NCI-H1105 (cell line): ENCODE measurements at regions not wholly inside any gene's neighbourhood (a gene's known extent, or its start where the extent isn't known, plus 50 kb on each side); places are given as distances from the start of the nearest gene placed in this dataset.

ENCODE experiments used
- DNase-seq: peaks from one replicate; lab custom pipeline; 2025; lab: John Stamatoyannopoulos, UW

DNA sequence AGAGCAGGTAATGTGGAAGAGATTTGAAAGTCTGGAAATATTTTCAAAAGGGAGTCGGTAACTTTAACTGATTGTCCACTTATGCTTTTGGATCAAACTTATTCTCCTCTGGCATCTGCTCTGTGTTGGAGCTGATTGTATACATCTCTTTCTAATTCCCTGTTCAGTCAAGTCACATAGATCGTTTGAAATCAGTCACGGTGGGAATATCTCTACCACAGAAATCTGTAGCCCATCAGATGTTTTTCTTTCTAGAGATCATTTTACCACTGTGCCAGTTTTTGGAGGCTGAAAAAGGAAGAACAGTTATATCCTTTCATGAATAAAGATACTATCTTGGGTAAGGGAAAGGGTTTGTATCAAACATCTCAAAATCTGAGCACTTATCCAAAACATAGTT, 1853.3 kb downstream of the EFNA5 start:
- no peak for DNase-seq

GRCh38 chr5:105816961-105817360, 1853.8 kb downstream of the EFNA5 start:
- no peak for DNase-seq

DNA sequence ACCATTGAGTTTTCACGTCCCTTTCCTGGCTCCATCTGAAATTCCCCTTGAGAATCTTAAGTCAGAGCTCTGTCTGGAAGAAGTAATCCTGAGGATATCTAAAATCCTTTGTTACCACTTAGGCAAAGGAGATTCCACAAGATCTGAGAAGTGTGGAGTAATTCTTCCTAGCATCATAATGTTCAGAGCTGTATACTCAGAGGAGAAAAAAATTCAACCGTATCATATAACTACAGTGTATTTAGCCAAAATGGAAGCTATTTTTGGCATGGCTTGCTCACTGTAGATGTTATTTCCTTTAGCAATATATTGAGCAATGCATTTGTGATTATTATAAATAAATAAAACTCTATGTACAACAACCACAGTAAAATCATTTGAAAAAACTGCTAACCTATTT, 1858.4 kb downstream of the EFNA5 start:
- no peak for DNase-seq

DNA sequence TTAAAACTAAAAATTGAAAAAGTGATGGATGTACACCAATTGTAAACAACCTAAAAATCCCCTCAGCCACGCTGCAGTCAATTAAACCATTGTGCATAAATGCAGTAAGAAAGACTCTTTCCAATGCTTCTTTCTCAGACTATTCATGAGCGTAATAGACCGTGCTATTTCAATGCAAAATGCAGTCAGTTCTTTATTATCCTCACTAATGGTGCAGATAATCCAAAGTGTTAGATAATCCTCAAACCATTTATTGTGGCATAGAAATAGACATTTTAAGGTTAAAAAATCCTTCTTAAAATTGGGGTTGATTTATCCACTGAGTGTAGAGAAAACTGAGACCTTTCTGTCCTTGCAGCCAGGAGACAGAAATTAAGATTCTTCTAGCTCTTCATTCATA, 1862.8 kb downstream of the EFNA5 start:
- no peak for DNase-seq

DNA sequence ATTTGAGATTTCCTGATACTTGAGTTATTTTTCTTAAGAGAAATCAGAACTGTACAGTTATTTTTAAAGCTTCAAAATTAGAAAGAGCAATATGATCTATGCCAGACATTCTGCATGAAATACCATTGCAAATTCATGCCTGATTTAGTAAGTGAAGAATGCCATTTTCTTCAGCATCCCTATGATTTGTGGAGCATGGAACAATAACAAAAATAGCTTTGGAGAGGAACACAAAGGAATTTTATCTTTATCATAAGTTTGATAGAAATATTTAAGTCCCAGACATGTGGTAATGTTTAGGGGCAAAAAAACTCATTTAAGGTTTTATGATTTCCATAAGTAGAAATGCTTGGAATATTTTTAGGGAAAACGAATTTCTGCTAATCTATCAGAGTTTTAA, 1863.4 kb downstream of the EFNA5 start:
- DNase-seq, result no peak

- no peak for DNase-seq
Observed at GRCh38 chr5:105806596-105806995, 1864.1 kb downstream of the EFNA5 start.

GRCh38 chr5:105803431-105803830, 1867.3 kb downstream of the EFNA5 start:
- no peak for DNase-seq

DNA sequence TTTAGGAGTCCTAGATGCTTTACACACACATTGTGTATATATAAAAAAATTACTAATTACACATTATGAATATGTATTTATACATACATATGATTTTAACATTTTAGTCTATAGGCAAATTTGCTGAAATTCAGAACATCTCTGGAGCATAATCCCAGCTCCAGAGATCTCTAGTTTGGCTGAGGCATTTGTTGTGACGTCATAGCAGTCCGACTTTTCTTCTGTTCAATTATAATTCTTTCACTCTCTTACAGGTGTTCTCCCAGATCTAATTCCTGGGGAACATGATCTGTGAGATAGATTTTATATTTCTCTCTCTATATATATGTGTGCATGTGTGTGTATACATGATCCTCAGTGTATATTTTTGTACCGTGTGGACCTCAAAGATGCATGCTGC, 1876.2 kb downstream of the EFNA5 start:
- no peak for DNase-seq

GRCh38 chr5:105789246-105789645, 1881.5 kb downstream of the EFNA5 start:
- no peak for DNase-seq

GRCh38 chr5:105783811-105784210, 1886.9 kb downstream of the EFNA5 start:
- no peak for DNase-seq

GRCh38 chr5:105782501-105782900, 1888.2 kb downstream of the EFNA5 start:
- no peak for DNase-seq

- DNase-seq, result no peak
Observed at GRCh38 chr5:105773241-105773640, 1897.5 kb downstream of the EFNA5 start.

- DNase-seq, result no peak
Observed at GRCh38 chr5:105767267-105767666, 1903.5 kb downstream of the EFNA5 start.

DNA sequence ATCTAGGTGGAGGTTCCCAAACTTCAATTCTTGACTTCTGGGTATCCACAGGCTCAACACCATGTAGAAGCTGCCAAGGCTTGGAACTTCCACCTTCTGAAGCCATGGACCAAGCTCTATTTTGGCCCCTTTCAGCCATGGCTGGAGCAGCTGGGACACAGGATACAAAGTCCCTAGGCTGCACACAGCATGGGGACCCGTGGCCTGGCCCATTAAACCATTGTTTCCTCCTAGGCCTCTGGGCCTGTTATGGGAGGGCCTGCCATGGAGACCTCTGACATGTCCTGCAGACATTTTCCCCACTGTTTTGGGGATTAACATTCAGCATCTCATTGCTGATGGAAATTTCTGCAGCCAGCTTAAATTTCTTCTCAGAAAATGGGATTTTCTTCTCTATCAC, 1908.0 kb downstream of the EFNA5 start:
- no peak for DNase-seq

GRCh38 chr5:105754056-105754455, 1916.7 kb downstream of the EFNA5 start:
- no peak for DNase-seq

DNA sequence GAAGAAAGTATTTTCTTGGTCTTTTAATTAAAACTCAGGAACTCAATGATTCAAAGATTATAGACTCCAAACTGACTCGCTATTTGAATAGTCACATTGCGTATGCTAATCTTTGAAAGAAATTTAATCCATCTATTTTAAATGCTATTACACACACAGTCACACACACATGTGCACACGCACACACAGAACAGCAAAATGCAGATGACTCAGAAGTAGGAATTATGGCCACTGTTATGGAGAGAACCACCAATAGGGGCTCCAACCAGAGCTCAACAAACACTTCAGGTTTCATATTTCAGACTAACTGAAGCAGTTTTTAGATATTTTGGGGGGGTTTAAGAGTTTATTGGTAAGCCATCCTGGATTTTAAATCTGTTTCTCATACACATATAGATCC, 1917.9 kb downstream of the EFNA5 start:
- DNase-seq, result no peak

- DNase-seq, result no peak
Observed at GRCh38 chr5:105751908-105752307, 1918.8 kb downstream of the EFNA5 start.

DNA sequence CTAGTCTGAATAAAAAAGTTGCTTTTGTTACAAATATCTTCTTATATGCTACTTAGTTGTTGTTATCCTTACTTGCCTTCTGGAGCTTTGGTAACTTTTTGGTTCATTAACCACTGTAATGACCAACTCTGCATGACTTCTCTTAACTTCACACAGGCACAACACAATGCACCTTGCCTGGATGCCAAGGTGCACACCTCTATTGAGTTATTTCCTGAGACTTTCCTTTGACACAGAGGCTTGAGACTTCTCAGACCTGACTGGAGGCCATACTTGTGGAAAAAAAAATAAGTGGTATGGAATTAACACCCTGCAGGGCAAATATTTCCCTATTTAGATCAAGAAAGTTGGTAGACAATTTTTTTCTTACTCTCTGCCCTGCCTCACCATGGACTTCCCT, 1925.6 kb downstream of the EFNA5 start:
- DNase-seq, result no peak

- no peak for DNase-seq
Observed at GRCh38 chr5:105740242-105740641, 1930.5 kb downstream of the EFNA5 start.

DNA sequence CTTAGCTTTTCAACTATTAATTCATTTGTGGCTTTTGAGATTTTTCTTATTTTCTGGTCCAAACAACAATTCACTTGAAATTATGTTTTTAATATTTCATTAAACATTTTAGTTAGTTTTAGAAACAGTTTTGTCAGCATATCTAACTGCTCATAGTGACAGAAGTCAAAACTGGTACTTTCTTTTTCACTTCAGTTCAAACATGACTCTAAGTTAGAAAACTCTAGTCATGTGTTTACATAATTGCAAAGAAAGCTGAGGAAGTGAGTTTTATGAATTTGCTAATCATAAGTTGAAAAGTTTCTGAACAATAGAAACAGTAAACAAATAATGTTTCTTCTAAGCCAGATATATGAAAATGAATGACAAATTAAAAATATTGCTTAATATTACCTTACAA, 1931.0 kb downstream of the EFNA5 start:
- DNase-seq, result no peak

DNA sequence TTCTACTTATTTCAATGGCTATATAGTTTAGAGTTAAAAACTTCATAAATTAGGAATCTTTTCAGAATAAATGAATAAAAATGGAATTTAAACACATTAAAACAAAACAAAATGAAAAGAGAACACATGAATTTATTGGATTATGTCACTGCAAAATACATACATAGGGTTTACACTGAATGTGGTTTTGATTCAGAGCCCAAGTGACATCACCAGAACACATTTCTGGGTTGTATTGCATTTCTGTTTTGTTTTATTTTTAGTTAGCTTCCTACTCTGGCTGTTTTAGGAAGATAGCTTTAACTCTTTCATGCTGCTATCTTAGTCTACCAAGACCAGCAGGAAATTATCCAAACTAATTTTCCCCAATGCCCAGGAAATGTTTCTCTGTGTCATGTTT, 1935.0 kb downstream of the EFNA5 start:
- no peak for DNase-seq

DNA sequence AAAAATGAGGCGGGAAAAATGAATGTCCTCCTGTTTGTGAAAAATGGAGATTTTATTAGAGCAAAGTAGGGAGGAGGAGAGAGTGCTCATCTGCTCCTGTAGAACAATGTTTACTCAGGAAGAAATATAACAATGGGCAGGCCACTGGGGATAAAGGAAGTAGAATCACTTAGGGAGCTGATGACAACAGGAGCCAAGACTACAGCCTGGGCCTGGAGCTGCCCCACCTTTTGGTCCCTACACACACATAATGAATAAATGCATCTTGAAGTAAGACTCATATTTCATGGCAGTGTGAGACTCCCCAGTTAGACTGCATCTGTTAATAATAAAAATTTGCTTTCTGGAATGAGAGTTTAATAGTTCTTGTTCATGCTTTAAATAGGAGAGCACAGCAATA, 1939.8 kb downstream of the EFNA5 start:
- no peak for DNase-seq

DNA sequence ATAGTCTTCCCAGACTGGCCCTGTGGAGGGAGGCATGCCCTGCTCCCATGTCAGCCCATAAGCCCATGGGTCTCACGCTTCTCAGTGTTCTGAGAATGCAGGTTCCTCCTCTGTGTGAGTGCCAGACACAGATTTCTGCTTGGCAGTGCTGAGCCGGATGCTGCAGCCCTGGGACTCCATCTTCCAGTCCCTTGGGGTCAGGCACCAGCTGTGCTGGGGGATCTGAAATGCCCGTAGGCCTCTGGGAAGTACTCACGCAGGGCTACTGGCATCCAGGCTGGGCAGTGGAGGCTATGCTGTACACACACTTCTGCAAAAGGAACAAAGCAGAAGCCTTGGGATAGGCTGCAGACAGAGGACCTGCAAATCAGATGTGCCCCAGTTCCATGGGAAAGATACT, 1944.6 kb downstream of the EFNA5 start:
- DNase-seq, result no peak

DNA sequence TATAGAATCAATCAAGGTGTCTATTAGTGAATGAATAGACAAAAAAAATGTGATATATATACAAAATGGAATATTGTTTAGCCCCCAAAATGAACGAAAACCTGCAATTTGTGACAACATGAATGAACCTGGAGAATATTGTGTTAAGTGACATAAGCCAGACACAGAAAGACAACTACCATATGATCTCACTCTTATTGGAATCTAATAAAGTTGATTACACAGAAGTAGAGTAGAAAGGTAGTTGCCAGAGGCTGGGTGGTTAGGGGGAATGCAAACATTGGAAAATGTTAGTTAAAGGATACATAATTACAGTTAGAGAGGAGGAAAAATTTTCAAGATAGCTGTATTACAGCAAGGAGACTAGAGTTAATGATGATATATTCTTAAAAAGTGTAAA, 1962.3 kb downstream of the EFNA5 start:
- DNase-seq, result no peak

- DNase-seq, result no peak
Observed at GRCh38 chr5:105702323-105702722, 1968.4 kb downstream of the EFNA5 start.
